ENCODE measurements at regions not wholly inside any gene's neighbourhood (a gene's known extent, or its start where the extent isn't known, plus 50 kb on each side); places are given as distances from the start of the nearest gene placed in this dataset.

DNA sequence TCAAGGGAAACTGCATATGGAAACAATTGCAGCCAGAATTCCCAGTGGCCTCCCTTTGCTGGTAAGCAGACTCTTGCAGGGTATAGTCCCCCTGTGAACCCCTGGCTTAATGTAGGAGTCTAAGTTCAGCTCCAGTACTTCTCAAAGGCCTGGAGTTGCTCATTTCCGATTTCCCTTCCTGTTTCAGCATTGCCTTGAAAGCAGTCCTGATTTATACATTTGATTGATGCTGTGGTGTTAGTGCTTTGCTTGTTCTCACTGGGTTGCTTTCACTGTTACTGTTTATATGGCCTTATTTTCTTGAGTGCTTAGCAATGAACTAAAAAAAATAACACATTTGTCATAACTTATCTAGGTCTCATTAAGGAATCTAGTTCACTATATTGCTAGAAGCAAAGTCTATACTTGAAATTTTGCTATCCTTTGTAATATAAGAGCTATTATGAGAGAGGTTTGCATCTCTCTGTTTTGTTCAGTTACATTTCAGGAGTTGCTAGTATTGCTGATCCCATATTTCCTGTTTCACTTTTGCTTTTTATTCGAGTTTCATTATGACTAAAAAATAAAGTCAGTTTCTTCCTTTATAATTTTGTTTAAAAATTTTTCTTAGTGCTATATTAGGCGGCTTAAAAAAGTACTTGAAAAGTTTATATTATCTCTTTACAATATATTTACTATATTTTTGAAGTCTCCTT is 122.4 kb upstream of the NMUR2 start:
- H3K79me2 ChIP-seq (ENCODE audit: control insufficient read depth, insufficient read depth, low read length): no peaks in the 10 kb centered on the region
- Mint-ChIP-seq H3K9me3 (ENCODE audit: insufficient read depth) (no peaks in the 10 kb centered on the region), H3K4me3 (peak overlapping the region; percentile 30), H3K27me3 (no peaks in the 10 kb centered on the region), H3K27ac (peak overlapping the region; percentile 33), H3K4me1 (peaks cover 17% of the 10 kb centered on the region)
- DNase-seq: peak; percentile 29
- no peak for ATAC-seq (ENCODE audit: low read depth)
- H3K36me3 ChIP-seq (replicated peaks in 1 of 2; ENCODE audit: control extremely low read depth in 1 of 2, control insufficient read depth in 1 of 2, extremely low read depth in 1 of 2, insufficient read depth in 2 of 2, low read length in 1 of 2): no peaks in the 10 kb centered on the region
- WGBS (ENCODE audit: insufficient coverage): no CpG with 5 or more reads among the region's 3 CpGs
- H3K9ac ChIP-seq (ENCODE audit: low read length): no peak overlapping the region
- H3K4me3 ChIP-seq (ENCODE audit: control extremely low read depth in 1 of 5, extremely low read depth in 1 of 5, insufficient read depth in 1 of 5, low read depth in 2 of 5, low read length in 4 of 5): no peak overlapping the region
- no peak for TF ChIP-seq EZH2 (IDR thresholded peaks at IDR 0.05; ENCODE audit: borderline replicate concordance, insufficient read depth, low read depth, low read length, poor library complexity, severe bottlenecking)
- TF ChIP-seq, protein P1, sequence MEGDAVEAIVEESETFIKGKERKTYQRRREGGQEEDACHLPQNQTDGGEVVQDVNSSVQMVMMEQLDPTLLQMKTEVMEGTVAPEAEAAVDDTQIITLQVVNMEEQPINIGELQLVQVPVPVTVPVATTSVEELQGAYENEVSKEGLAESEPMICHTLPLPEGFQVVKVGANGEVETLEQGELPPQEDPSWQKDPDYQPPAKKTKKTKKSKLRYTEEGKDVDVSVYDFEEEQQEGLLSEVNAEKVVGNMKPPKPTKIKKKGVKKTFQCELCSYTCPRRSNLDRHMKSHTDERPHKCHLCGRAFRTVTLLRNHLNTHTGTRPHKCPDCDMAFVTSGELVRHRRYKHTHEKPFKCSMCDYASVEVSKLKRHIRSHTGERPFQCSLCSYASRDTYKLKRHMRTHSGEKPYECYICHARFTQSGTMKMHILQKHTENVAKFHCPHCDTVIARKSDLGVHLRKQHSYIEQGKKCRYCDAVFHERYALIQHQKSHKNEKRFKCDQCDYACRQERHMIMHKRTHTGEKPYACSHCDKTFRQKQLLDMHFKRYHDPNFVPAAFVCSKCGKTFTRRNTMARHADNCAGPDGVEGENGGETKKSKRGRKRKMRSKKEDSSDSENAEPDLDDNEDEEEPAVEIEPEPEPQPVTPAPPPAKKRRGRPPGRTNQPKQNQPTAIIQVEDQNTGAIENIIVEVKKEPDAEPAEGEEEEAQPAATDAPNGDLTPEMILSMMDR (IDR thresholded peaks at IDR 0.05): no peak
- peaks cover 8 to 11% of the 10 kb centered on the region in 2 donors for H3K4me1 ChIP-seq (ENCODE audit: control insufficient read depth in 2 of 2, insufficient read depth in 2 of 2, low read length in 2 of 2)
- H3K27me3 ChIP-seq (replicated peaks in 1 of 4; ENCODE audit: control extremely low read depth in 1 of 4, control insufficient read depth in 3 of 4, insufficient read depth in 4 of 4, low read length in 3 of 4): no peaks in the 10 kb centered on the region
- intact Hi-C loops (cut with micrococcal nuclease): no loop called here
- H3K27ac ChIP-seq (ENCODE audit: low read length in 2 of 2): peak overlapping the region in 1 of 2 donors; percentile 21
- no peaks in the 10 kb centered on the region for H3K9me3 ChIP-seq (ENCODE audit: control extremely low read depth in 1 of 3, control insufficient read depth in 2 of 3, insufficient read depth in 1 of 3, low read length in 2 of 3)
- ChIA-PET POLR2A (no interaction called here), CTCF (interaction anchor here (1.5 kb wide), 1 partner anchor 11 kb away, joined by 5 read pairs; no protein-coding TSS in a partner anchor)
- no peaks in the 10 kb centered on the region for H4K20me1 ChIP-seq (ENCODE audit: control insufficient read depth, insufficient read depth, low read length, poor library complexity, severe bottlenecking)
- H2AFZ ChIP-seq (ENCODE audit: insufficient read depth, low read depth, low read length, poor library complexity, severe bottlenecking): peak overlapping the region; percentile 71
- H3K4me2 ChIP-seq (replicated peaks; ENCODE audit: low read depth, low read length, poor library complexity, severe bottlenecking): peak overlapping the region; percentile 45

DNA sequence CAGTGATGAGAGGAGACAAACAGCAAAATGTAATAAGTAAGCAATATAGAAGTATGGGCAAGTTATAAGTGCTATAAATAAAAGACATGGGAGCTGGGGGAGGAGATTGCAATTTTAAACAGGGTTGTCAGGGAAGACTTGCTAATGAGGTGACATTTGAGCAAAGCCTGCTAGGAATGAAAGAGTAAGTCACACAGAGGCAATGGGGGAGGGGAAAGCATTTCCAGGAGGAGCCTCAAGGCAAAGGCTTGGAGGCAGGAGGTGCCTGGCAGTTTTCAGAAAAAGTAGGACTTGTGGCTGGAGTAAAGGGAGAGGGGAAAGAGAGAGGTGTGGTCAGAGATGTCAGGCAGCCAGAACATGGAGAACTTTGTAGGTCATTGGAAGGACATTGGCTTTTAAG is 124.4 kb upstream of the NMUR2 start:
- Histone ChIP-seq H2AFZ (ENCODE audit: insufficient read depth, low read depth, low read length, poor library complexity, severe bottlenecking) (peak overlapping the region; percentile 20), H3K27me3 (replicated peaks in 1 of 4; ENCODE audit: control extremely low read depth in 1 of 4, control insufficient read depth in 3 of 4, insufficient read depth in 4 of 4, low read length in 3 of 4) (no peaks in the 10 kb centered on the region), H3K36me3 (replicated peaks in 1 of 2; ENCODE audit: control extremely low read depth in 1 of 2, control insufficient read depth in 1 of 2, extremely low read depth in 1 of 2, insufficient read depth in 2 of 2, low read length in 1 of 2) (no peaks in the 10 kb centered on the region), H3K79me2 (ENCODE audit: control insufficient read depth, insufficient read depth, low read length) (no peaks in the 10 kb centered on the region), H3K4me1 (ENCODE audit: control insufficient read depth in 2 of 2, insufficient read depth in 2 of 2, low read length in 2 of 2) (peaks cover 8 to 11% of the 10 kb centered on the region in 2 donors), H3K4me2 (replicated peaks; ENCODE audit: low read depth, low read length, poor library complexity, severe bottlenecking) (no peak overlapping the region), H3K4me3 (ENCODE audit: control extremely low read depth in 1 of 5, extremely low read depth in 1 of 5, insufficient read depth in 1 of 5, low read depth in 2 of 5, low read length in 4 of 5) (no peak overlapping the region), H3K9ac (ENCODE audit: low read length) (no peak overlapping the region), H3K9me3 (ENCODE audit: control extremely low read depth in 1 of 3, control insufficient read depth in 2 of 3, insufficient read depth in 1 of 3, low read length in 2 of 3) (no peaks in the 10 kb centered on the region), H4K20me1 (ENCODE audit: control insufficient read depth, insufficient read depth, low read length, poor library complexity, severe bottlenecking) (no peaks in the 10 kb centered on the region), H3K27ac (ENCODE audit: low read length in 2 of 2) (no peak overlapping the region)
- TF ChIP-seq, protein P1 (IDR thresholded peaks at IDR 0.05): no peak
- TF ChIP-seq EZH2 (IDR thresholded peaks at IDR 0.05; ENCODE audit: borderline replicate concordance, insufficient read depth, low read depth, low read length, poor library complexity, severe bottlenecking): no peak
- CTCF ChIA-PET: no interaction called here
- no peaks in the 10 kb centered on the region for H3K9me3 Mint-ChIP-seq (ENCODE audit: insufficient read depth)
- intact Hi-C loops (cut with micrococcal nuclease): no loop called here
- ATAC-seq (ENCODE audit: low read depth) (no peak), DNase-seq (no peak)
- peaks cover 17% of the 10 kb centered on the region for H3K4me1 Mint-ChIP-seq
- H3K27ac Mint-ChIP-seq: no peak overlapping the region
- POLR2A ChIA-PET: no interaction called here
- no peak overlapping the region for H3K4me3 Mint-ChIP-seq
- H3K27me3 Mint-ChIP-seq: peaks cover 3% of the 10 kb centered on the region
